ENCODE measurements at regions not wholly inside any gene's neighbourhood (a gene's known extent, or its start where the extent isn't known, plus 50 kb on each side); places are given as distances from the start of the nearest gene placed in this dataset.
"Not testable (repeated sequence)": the region's sequence is repeated elsewhere in the genome, so short reads cannot be mapped to it uniquely, and the experiment has no call there.

GRCh38 chr1:232416026-232416568 lies 213.8 kb downstream of the SIPA1L2 start:
- no peak for DNase-seq (ENCODE audit: low spot score)

- DNase-seq (ENCODE audit: low spot score) = not testable (repeated sequence)
These were observed 214.5 kb downstream of the SIPA1L2 start for GRCh38 chr1:232415481-232415880.

DNA sequence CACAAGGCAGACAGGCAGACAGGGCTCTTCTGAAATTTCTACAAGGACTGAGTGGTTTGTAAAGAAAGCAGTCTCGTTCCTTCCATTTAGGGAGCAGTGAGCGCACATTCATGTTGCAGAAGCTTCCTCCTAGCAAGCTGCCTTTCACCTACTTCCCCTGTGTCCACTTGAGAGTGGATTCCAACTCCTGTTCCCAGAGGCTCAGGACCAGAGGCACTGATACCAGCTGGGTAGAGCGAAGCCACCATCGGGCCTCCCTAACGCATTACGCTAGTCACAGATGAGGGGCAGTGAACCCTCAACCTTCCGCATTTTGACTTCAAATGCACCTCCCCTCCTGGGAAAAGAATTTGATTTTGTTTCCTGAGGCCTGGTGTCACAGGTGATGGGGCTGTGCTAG lies 215.8 kb downstream of the SIPA1L2 start:
- DNase-seq (ENCODE audit: low spot score) = no peak

DNA sequence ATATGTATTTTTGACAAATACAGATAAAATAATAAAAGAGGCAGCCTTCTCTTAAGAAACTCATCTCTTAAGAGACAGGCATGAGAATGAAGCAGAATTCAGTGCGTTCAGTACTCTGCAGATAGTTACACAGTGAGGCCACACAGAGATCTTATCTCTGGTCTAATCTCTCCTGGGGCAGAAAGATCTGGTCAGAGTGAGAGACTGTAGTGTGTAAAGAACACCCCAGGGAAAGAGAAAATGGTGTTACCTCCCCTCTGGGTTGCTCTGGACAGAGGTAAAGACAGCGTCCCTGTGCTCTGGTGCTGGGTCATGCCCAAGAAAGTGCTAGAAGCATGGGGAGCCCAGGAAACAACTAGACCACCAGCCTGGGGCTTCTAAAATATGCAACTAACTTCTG lies 216.3 kb downstream of the SIPA1L2 start:
- DNase-seq (ENCODE audit: low spot score) = no peak

DNA sequence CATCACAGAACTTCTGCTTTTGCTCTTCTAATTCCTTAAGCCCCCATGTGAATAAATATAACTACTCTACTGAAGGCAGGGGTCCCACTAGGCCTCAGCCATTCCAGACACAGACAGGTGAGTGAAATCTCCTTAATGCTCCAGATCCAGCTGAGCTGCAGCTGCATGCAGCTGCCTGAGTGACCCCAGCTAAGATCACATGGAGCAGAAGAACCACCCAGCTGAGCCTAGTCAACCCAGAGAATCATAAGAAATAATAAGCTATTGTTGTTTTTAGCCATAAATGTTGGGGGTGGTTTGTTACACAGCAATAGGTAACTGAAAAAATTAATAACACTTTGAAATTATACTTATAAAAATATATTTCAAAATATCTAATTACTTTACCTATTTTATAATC lies 220.3 kb downstream of the SIPA1L2 start:
- no peak for DNase-seq (ENCODE audit: low spot score)

- no peak for DNase-seq (ENCODE audit: low spot score)
These were observed 222.8 kb downstream of the SIPA1L2 start for GRCh38 chr1:232407120-232407519.

DNA sequence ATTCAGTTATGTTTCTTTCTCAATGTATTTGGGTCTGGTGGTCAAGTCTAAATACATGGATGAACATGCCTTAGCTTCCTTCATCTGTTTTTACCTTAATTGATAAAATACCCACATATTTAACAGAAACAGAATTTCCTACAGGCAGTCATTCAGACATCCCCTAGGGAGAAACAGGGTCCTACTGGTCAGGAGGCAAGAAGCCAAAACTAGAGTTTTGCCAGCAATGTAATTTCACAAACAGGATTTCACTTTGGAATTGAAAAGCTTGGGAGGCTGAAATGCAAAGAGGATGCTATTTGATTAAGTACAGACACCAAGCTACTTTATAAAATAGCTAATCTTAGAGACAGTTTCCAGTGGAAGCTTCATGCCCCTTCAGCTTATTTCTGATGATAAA lies 224.2 kb downstream of the SIPA1L2 start:
- DNase-seq (ENCODE audit: low spot score) = no peak

DNA sequence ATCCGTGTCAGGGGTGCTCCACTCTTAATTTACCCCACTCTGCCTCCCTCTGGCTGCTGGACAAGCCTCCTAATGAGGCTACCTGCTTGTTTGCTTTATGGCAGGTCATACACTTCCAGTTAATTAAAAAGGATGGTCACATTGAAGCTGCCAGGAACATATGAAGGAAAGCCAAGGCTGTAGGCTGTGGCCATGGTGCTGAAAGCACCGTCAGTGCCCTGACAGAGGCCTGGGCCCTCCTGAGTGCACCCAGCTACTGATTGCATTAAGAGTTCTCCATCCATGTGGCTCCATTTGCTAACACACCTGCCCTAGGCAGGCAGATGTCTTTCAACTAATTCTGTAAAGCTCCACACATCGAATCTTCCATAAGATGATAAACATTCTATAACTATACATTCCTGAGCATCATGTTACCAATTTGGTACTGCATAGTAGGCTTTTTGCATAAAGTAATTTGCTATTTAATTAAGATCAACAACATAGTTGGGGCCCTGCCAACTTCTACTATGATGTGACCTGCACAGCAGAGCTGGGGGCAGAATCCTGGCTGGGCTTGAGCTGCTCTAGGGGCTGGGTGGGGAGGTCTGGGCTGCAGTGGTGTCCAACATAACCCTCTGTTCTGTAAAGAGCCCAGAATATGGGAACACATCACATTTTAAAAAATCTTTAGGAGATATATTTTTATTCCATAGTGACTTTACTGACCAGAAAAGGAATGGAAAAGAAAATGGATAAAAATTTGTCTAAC lies 224.8 kb downstream of the SIPA1L2 start:
- no peak for DNase-seq (ENCODE audit: low spot score)

GRCh38 chr1:232404227-232404626 lies 225.7 kb downstream of the SIPA1L2 start:
- no peak for DNase-seq (ENCODE audit: low spot score)

GRCh38 chr1:232403017-232403714 lies 226.8 kb downstream of the SIPA1L2 start:
- no peak for DNase-seq (ENCODE audit: low spot score)

- no peak for DNase-seq (ENCODE audit: low spot score)
These were observed 231.1 kb downstream of the SIPA1L2 start for GRCh38 chr1:232398823-232399222.

DNA sequence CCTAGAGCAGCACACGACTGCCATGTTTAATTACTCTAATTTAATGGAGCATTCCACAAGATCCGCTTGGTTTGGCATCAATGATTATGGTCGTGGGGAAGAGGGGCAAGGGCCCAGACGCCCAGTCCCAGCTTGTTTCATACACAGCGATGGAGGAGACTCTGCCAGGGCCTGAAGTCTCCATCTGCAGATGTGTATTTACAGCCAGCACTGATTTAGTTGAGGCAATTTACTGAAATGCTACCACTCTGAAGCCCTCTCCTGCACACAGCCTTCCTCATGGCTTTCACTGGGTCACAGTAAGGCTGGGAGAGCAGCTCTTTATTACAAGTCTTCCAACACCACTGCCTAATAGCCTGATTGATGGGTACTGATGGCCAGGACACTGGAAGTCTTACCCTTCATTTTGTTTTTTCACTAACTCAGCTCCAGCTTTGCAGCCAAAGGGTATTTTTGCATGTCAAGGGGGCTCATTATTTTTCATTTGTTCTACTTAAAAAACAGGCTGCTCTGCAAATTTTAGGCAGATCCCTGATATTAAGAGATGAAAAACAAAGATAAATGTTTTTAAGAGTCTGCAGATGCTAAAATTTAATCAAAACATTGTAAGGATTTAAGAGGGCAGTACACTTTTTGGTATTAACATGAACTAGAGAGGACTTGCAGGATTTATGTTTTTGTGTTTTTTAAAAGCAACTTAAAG lies 236.3 kb downstream of the SIPA1L2 start:
- no peak for DNase-seq (ENCODE audit: low spot score)

DNA sequence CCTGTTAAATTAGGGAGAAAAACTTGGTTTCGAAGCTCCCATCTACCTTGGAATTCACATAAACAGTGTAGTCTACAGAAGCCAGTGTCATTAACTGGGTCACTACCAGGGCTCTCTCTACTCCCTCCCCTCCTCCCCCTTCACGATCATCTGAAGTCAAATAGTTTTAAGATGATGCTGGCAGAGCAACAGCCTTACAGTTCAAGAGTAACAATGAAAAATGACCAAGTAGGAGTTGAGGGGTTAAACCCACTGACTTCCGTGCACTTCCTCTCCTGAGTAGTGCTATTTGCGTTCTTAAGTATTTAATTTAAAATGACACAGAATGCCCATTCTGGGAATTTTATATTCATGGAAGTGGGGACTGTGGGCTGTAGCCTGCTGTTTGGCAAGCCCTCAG lies 236.9 kb downstream of the SIPA1L2 start:
- DNase-seq (ENCODE audit: low spot score) = peak; percentile 17

DNA sequence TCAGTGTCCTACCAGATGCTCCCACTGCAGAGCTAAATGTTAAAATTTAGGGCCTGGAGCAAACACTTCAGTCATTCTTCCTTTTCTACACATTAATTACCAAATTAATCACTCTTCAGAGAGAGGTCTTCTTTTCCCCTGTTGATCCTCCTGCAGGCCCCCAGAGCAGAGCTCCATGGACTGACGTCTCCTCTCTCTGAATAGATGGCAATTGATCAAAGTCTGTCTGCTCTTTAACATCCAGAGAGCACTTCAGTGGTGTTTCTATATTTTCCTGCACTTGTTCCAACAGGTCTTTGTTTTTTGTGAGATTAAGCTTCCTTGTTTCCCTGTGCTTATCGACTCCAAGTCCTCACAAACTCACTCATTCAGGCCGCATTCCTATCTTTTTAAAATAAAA lies 239.3 kb downstream of the SIPA1L2 start:
- no peak for DNase-seq (ENCODE audit: low spot score)

- no peak for DNase-seq (ENCODE audit: low spot score)
These were observed 240.2 kb downstream of the SIPA1L2 start for GRCh38 chr1:232389744-232390143.

- no peak for DNase-seq (ENCODE audit: low spot score)
These were observed 241.6 kb downstream of the SIPA1L2 start for GRCh38 chr1:232388363-232388762.

- DNase-seq (ENCODE audit: low spot score) = no peak
These were observed 243.0 kb downstream of the SIPA1L2 start for GRCh38 chr1:232386721-232387510.

- DNase-seq (ENCODE audit: low spot score) = no peak
These were observed 243.6 kb downstream of the SIPA1L2 start for GRCh38 chr1:232386294-232386693.

- peak; percentile 33 for DNase-seq (ENCODE audit: low spot score)
These were observed 244.7 kb downstream of the SIPA1L2 start for GRCh38 chr1:232385221-232385620.

- DNase-seq (ENCODE audit: low spot score) = no peak
These were observed 245.6 kb downstream of the SIPA1L2 start for GRCh38 chr1:232384171-232384883.

GRCh38 chr1:232383455-232384123 lies 246.3 kb downstream of the SIPA1L2 start:
- DNase-seq (ENCODE audit: low spot score) = no peak
